ENCODE measurements at regions not wholly inside any gene's neighbourhood (a gene's known extent, or its start where the extent isn't known, plus 50 kb on each side); places are given as distances from the start of the nearest gene placed in this dataset.
"Not testable (repeated sequence)": the region's sequence is repeated elsewhere in the genome, so short reads cannot be mapped to it uniquely, and the experiment has no call there.

GRCh38 chr9:99488131-99489059 is 266.3 kb downstream of the SEC61B start:
- no peak for DNase-seq

GRCh38 chr9:99489060-99489413 is 267.0 kb downstream of the SEC61B start:
- DNase-seq, result no peak

GRCh38 chr9:99490729-99491128 is 268.6 kb downstream of the SEC61B start:
- no peak for DNase-seq

GRCh38 chr9:99491408-99492158 is 269.5 kb downstream of the SEC61B start:
- no peak for DNase-seq

GRCh38 chr9:99497641-99498040 is 275.6 kb downstream of the SEC61B start:
- no peak for DNase-seq

- not testable (repeated sequence) for DNase-seq
Measured at GRCh38 chr9:99498979-99499378, 276.9 kb downstream of the SEC61B start.

GRCh38 chr9:99505936-99506335 is 283.9 kb downstream of the SEC61B start:
- no peak for DNase-seq

- no peak for DNase-seq
Measured at GRCh38 chr9:99506747-99507348, 284.8 kb downstream of the SEC61B start.

- no peak for DNase-seq
Measured at GRCh38 chr9:99509065-99509745, 287.1 kb downstream of the SEC61B start.

- no peak for DNase-seq
Measured at GRCh38 chr9:99509900-99510535, 287.9 kb downstream of the SEC61B start.

- no peak for DNase-seq
Measured at GRCh38 chr9:99511723-99512122, 289.6 kb downstream of the SEC61B start.

- no peak for DNase-seq
Measured at GRCh38 chr9:99513441-99514112, 291.5 kb downstream of the SEC61B start.

GRCh38 chr9:99515093-99515492 is 293.0 kb downstream of the SEC61B start:
- no peak for DNase-seq

- no peak for DNase-seq
Measured at GRCh38 chr9:99515895-99516656, 294.0 kb downstream of the SEC61B start.

GRCh38 chr9:99516657-99517049 is 294.6 kb downstream of the SEC61B start:
- DNase-seq, result peak; percentile 1

- DNase-seq, result no peak
Measured at GRCh38 chr9:99523838-99524237, 297.8 kb upstream of the NR4A3 start.

- no peak for DNase-seq
Measured at GRCh38 chr9:99531313-99531712, 290.4 kb upstream of the NR4A3 start.

GRCh38 chr9:99533421-99533820 is 288.3 kb upstream of the NR4A3 start:
- no peak for DNase-seq

- no peak for DNase-seq
Measured at GRCh38 chr9:99537996-99538395, 283.7 kb upstream of the NR4A3 start.

GRCh38 chr9:99544526-99544925 is 277.2 kb upstream of the NR4A3 start:
- no peak for DNase-seq

- DNase-seq, result no peak
Measured at GRCh38 chr9:99549441-99549840, 272.2 kb upstream of the NR4A3 start.

All from NK-92 treated with Interleukin-12 subunit alpha and Interleukin-12 subunit beta, amount 100 ng/mL, for 24 hours (cell line).